DMS53 treated with DMSO at 0.1 percent for 48 hours (cell line): ENCODE measurements at regions not wholly inside any gene's neighbourhood (a gene's known extent, or its start where the extent isn't known, plus 50 kb on each side); places are given as distances from the start of the nearest gene placed in this dataset.

Experiments used
- DNase-seq: peaks from one replicate; lab custom pipeline; 2025; ENCODE audit not compliant: unreplicated experiment; lab: John Stamatoyannopoulos, UW

DNA sequence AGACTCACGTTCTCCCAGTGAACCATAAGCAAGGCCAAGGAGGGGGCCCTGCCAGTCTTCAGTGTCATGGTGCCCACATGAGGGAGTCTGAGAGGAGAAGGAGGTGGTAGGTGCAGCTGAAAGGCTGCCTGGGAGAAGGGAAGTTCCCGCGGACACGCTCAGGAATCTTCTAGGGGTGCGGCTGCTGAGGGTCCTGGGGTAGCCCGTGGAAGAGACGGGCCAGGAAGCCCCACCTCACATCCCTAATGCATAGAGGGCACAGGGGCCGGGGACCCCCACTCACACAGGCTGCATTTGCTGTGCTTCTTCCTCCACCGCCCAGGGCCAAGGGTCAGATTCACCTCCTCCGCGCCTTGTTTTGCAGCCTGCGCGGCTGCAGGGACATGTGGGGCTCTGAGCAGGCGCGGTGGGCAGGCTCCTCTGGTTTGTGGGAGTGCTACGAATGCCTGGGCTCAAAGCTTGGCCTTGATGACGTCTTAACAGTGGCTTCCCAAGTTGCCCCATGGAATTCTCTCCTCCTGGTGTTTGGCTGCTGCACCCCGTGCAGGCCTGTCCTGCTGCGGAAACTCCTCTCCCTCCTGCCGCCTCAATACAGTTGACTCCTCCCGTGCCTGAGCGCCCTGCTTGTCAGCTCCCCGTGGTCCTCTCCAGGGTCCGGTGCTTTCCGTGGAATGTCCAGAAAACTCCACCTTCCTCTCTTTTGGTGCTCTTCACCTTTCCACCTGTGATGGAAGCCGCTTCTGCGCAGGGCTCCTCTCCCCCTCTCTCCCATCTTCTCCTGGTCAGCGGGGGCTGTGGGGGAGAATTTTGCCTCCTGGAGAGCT is 95.7 kb downstream of the VAPA start:
- no peak for DNase-seq

DNA sequence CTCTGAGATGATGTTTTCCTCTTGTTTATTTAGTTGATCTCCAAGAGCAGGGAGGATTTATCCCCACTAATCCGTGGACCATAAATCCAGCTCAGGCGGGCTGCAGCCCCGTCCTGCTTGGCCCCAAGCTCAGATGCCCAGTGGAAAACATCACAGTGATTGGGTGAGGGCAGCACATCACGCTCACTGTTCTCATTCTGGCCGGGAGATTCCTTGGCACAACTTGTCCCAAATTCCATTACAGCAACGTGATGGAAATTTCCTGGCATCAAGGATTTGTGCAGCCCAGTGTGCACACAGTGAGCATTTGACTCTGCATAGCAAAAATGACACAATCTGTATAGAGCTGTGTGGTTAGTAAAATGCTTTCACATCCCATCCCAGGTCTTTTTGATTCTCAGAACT is 96.8 kb downstream of the VAPA start:
- no peak for DNase-seq

DNA sequence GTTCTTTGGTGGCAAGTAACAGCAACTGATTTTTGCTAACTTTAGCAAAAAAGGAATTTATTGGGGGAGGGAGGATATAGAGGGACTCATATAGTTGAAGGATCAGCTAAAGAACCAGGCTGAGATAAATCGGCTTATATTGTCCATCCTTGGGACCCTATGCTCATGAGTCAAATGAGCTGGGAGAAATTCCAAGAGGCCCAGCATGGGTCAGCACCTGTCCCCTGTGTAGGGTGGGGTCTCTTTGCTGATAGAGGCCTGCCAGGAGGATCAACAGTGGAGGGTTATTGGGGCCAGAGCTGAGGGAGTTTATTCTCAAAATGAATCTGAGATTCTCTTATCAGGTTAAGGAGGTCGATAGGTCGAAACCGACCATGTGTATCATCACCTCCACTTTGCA is 97.2 kb downstream of the VAPA start:
- DNase-seq = no peak

DNA sequence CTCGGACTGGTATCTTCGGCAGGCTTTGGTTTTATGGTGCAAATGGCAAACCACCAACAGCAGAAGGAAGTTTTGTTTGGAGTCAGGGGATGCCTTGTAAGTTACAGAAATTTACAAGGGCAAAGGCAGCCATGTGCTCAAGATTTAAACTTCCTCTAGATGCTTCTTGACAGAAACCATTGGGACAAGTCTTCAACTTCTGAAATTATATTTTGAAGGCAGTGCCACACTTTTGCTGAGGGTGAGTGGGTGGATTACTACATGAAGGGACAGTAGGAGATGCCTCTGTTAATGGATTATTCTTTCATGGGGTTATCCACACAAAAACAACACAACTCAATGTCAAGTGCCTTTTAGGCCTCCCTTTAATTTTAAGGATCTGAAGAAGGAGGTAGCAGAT is 97.9 kb downstream of the VAPA start:
- DNase-seq = no peak

DNA sequence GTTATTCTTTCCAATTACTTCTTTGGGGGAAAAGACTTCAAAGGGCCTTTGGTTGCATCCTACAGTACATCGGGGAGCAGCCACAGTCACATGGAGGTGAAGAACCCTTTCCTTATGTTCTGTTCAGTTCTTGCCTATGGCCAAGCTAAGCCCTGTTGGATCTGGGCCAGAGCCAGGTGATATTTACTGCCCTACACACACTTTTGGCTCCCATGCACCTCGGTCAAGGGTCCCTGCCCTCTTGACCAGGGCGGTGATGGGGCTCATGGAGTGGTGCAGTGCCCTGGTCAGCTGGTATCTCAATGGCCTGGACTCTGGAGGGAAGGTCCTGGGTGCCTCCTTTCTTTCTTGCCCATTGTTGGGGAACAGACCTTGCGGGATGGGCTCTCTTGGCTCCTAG is 98.7 kb downstream of the VAPA start:
- DNase-seq = no peak

DNA sequence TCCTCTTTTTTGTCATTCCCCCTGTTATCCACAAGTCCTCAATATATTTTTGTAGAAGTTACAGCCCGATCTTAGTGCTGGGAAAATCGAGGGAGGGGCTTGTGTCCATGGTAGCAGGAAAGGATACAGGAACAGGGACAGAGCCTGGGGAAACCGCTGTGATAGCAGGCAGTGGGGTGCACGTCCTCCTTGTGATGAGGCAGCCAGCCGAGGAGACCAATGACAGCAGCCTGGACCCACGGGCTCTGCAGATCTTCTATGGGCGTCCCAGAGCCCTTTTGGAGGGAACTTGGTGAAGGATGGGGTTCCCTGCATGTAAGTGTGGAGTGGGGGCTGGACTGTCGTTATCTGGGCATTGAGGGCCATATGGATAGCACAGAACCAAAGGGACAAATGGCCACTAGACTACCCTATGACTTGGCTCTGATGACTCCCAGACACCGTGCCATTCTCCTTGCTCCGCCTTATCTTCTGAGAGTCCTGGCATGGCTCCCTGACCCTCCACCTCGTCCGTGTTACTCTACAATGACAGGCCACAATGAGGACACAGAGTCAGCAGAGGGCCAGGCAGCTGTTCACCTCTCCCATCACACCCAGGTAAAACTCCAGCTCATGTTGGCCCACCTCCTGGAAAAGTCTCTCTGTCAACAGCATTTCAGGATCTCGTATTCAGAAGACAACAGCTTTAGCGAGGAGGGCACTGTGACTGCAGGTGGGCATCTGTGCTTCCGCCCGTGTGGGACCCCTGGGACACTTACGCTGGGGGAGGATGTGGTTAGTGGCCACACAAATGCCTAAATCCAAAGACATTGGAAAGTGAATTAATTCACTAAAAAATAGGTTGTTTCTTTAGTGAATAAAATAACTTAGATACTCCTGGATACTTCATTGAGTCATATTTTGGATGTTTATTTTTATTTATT is 100.1 kb downstream of the VAPA start:
- no peak for DNase-seq

DNA sequence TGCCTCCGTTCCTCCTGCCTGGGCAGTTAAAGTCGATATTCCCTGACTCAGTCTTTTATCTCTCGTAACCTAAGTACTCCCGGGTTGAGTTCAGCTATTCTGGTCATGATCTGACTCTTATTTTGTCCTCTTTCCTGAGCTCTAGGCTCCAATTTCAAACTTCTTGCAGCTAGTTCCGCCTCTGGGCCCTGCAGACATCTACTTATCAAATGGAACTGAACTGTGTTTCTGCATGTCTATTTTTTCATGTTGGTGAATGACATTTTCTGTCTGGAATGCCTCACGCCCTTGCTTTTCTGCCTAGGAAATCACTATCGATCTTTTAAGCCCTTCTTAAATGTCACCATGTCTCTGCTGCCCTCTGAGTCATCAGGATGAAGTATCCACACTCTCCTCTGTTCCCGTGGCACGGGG is 101.5 kb downstream of the VAPA start:
- DNase-seq = no peak

DNA sequence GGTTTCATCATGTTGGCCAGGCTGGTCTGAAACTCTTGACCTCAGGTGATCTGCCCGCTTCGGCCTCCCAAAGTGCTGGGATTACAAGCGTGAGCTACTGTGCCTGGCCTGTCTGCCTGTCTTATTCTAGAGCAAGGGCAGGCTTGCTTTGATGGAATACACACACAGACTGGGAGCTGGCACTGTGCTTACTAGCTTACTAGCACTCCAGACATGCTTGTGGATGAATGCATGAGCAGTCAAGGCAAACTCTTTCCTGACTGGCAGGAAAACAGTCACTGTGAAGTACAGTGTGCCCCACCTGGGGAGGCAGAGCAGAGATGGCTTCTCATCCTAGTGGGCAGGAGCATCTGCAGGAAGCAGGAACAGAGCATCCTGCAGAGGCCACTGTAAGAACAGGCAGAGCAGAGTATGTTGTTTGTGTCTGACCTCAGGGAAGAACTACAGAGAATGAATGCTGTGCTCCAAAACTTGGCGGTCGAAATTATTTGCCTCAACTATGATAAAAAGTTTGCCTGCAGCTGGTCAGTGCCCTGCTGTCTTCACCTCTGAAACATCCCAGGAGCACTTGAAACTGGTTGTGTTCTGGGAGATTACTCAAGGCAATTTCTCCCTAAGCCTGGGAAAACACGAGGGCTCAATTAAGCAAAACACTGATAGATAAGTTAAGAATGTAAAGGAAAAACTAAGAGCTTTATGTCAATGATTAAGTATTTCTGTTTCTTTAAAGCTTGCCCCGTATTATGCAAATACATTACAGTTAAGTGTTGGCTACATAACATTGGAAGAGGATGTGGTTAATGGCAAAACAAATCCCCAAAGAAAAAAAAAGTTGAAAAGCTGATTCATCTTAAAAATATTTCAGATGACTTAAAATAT is 102.4 kb downstream of the VAPA start:
- peak; percentile 83 for DNase-seq

DNA sequence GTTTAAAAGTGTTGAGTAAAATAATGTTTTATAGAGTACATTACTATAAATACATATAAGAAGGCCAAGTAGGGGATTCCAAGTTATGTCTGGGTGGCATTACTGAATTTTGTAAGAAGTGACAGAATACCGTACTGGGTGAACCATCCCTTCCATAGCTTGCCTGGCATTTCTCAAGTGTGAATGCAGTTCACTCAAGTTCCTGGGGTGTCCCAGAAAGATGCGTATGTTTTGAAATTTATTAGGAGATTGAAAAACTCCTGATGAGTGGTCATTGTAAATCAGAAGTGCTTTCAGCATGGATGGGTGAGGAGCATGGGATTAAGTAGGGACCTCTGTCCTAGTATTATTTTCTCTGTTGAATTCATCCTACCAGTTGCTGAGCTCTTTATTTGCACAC is 103.2 kb downstream of the VAPA start:
- DNase-seq = no peak

DNA sequence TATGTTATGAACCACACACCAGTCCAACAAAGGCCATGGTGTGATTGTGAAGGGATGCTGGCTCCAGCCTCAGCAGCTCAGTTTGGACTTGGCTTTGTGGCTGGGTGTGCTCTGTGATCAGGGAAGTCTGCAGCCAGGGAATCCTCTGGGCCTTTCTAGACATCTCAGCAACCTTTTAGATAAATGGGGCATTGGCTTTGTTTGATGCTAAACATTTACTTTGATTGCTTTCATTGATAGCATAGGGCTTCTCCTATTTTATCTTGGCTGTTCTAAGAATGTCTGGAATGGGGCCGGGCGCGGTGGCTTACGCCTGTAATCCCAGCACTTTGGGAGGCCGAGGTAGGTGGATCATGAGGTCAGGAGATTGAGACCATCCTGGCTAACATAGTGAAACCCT is 104.5 kb downstream of the VAPA start:
- no peak for DNase-seq

DNA sequence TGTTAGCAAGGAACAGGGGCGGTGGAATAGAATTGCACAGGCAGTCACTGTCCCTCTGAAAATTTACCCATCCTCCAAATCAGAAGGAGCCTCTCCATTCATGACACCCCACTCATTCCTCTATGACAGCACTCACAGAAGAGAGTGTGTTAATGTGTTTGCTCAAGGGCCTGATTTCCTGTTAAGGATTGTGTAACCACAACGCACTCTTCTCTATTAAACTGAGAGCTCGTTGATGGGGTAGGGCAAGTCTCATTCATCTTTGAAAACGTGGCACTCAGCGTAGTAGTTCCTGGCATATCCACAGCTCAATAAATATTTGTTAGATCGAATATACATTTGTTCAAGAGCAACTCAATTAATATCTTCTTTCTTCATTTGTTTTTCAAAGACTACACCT is 106.4 kb downstream of the VAPA start:
- DNase-seq = peak; percentile 98

DNA sequence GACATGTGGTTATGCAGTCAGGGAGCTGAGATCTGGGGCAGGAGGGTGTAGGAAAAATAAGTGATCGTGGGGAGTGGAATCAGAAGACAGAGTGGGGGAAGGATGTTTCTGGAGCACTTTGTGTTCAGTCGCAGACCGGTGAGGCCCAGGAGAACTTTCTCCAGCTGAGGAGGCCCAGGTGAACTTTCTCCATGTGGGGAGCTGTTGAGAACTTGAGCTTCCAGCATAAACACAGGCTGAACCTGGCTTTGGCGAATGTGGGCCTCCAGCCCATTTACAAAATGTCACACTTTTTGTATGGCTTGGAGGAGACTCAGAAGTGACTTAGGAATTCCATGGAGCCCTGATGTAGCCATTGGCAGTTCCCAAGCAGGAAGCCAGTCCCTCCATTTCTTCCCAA is 108.5 kb downstream of the VAPA start:
- no peak for DNase-seq

DNA sequence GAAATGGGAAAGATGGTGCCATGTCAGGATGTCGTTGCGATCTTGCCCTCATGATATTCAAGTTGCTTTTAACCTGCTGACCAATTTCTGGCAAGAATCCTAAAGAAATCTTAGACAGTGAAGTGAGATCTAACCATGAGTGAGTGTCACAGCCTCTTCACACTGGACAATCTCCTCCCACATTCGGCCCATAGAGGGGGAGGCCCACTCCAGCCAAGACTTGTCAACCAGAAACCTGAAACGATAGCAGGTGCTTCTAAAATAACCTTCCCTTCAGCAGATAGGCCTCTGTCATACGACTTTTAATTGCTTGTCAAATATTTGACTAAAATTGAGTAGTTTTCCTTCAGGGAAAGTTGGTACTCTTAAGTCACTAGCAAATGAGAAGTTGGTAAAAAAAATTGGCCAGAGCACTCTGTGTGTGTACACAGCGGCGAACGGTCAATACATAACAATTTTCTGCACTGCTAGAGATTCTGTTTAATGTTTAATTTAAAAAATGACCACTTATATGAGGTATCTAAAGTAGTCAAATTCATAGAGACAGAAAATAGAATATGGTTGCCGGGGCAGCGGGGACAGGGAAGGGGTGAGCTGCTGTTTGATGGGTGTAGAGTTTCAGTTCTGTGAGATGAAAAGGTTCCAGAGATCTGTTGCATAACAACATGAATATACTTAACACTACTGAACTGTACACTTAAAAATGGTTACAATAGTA is 110.2 kb downstream of the VAPA start:
- DNase-seq = peak; percentile 99

DNA sequence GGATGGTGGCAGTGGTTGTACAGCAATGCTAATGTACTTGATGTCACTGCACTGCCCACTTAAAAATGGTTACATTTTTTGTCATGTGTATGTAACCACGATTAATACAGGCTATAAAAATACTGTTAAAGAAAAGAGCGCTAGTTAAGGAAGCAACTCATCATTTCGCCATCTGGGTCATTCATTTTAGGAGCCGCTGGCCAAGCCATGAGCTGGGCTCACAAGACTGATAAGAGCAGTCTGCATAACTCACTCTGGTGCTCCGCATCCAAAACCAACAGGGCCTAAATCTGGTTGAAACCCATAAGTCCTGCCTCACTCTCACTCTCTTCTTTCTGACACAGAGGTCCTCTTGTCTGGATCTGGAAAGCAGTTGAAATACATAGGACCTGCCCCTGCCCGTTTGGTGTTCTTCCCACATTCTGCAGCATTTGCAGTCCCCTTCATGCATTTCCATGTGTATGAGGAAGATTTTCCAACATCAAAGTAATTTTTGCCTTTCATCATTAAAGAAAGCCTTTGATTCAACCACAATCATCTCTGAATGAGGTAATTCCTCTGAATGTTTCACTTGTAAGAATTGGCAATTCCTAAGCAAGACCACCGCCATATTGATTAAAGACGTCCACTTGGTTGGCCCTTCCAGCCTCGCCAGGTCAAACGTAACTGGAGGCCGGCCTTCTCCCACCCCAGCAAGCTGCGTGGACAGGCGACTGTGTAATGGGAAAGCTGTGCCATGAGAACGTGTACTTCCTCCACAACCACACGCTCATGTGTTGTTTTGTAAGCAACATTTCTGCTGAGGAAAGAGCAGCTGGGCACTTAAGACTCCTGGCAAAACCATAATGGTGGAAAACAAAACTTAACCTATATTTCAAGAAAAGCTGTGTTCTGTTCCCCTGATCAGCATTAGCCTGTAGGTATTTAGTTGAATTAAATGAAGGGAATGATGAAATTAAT is 112.2 kb downstream of the VAPA start:
- no peak for DNase-seq

DNA sequence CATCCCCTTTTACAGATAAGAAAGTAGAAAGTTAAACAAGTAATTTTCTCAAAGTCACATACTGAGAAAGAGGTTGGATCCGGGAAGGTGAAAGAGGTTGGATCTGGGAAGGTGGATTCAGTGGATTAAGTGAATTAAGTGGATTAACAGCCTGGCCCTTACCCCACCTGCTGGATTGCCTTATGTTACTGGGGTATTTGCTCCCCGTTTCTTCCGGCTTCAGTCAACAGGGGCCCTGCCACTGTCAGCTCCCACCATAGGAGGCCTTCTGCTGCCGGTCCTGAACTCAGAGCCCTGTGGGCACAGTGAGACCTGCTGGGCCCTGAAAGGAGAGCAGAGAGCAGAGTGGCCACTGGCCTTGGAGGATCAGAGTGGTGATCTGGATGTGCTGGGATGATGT is 113.2 kb downstream of the VAPA start:
- DNase-seq = no peak

DNA sequence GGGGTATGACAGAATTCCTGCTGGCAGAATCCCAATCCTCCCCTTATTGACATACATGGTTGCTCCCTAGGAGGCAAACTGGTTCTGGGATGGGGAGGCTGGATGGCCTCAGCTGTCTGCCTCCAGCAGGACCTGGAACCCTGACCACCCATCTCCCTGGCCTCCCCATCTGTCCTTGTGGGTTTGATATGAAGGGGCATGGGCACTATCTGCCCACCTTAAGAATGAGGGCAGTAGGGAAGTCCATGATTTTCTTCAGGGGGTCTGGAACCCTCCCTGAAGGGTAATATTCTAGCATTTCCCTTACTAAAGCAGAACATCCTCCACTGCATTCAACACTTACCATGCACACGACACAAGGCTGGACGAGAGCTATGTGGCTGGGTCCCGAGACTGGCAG is 113.6 kb downstream of the VAPA start:
- DNase-seq = no peak

DNA sequence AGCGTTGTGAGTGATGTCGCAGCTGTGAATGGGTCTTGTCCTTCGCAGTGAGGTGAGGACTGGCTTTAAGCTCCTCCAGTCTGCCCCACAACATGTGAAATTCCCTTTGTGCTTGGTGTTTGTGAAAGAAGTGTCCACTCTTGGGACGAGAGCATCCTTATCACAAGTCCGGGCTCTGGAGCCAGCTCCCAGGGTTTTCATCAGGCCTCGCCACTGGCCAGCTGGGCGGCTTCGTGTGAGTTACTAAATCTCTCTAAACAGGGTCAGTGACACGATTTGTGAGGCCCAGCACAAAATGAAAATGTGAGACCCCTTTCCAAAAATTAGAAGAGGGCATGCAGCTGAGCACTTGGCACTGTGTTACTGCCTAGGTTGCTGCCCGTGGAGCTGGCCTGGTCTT is 115.9 kb downstream of the VAPA start:
- no peak for DNase-seq

DNA sequence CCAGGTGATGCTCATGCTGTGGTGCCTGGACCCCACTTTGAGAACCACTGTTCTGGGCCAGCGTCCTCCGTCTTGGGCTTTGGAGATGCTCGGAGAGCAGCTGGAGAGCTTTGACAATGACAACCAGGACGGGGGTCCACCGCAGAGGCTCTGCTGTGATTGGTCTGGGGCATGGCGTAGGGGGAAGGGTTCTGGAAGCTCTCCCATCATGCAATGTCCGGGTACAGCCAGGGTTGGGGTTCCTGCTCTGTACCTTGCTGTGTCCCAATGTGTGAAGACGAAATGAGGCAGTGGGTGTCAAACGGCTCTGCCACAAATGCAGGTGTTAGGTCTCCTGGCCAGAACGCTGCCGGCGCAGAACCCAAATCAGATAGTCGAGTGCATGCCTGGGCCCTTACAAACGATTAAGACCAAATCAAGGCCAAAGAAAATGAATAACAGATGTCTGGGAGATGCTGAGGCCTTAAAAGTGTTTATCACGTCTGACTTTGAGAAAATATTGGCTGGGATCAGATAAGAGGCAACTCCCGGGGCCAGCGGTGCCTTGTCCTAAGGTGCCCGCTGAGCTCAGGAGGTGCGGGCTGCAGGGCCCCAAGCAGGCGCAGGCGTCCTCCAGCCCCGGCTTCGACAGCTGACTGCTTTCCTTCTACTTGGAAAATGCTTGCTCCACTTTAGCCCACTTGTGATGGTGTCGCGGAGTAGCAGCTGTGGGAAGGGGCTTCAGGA is 117.2 kb downstream of the VAPA start:
- DNase-seq = no peak
